ENCODE measurements at regions not wholly inside any gene's neighbourhood (a gene's known extent, or its start where the extent isn't known, plus 50 kb on each side); places are given as distances from the start of the nearest gene placed in this dataset.

GRCh38 chr15:70215951-70216350 is 118.2 kb upstream of the TLE3 start:
- TF ChIP-seq RAD21 (IDR thresholded peaks at IDR 0.05; ENCODE audit: low read length), result no peak
- no peak overlapping the region for H2BK120ac ChIP-seq (ENCODE audit: low read depth, low read length)
- H3K79me1 ChIP-seq (ENCODE audit: low read depth in 1 of 2, low read length in 2 of 2), result no peaks in the 10 kb centered on the region
- no peak overlapping the region for H4K5ac ChIP-seq (ENCODE audit: low read depth, low read length)
- no peaks in the 10 kb centered on the region for H3K9me3 ChIP-seq (ENCODE audit: control insufficient read depth, insufficient read depth, low read length)
- H2BK20ac ChIP-seq (ENCODE audit: low read depth, low read length), result no peak overlapping the region
- no peak overlapping the region for H3K18ac ChIP-seq (ENCODE audit: low read depth, low read length)
- dilution Hi-C loops (cut with HindIII; ENCODE audit: low sequenced_read_pairs, unreplicated experiment) (no loop called here), intact Hi-C loops (cut with micrococcal nuclease) (no loop called here), in situ Hi-C loops (cut with MboI; ENCODE audit: low sequenced_read_pairs) (no loop called here)
- no peaks in the 10 kb centered on the region for H3K4me1 ChIP-seq (ENCODE audit: control insufficient read depth, insufficient read depth, low read length)
- WGBS, 2 experiments (ENCODE audit: extremely low coverage in 2 of 2, insufficient read length in 1 of 2), result 40% methylated on average over 2 of the region's 5 CpGs; no CpG with 5 or more reads in 1 of the 2 experiments
- CTCF ChIA-PET, result no interaction called here
- H4K20me1 ChIP-seq (ENCODE audit: insufficient read depth, low read length), result no peaks in the 10 kb centered on the region
- no peak overlapping the region for H2BK15ac ChIP-seq (ENCODE audit: low read depth, low read length)
- no peak overlapping the region for H2AK5ac ChIP-seq (ENCODE audit: low read depth, low read length)
- no peak overlapping the region for H3K4me2 ChIP-seq (ENCODE audit: low read depth, low read length)
- H3K27ac ChIP-seq (ENCODE audit: insufficient read depth, low read length), result no peak overlapping the region
- no peak overlapping the region for H2AK9ac ChIP-seq (replicated peaks; ENCODE audit: low read depth, low read length, poor library complexity)
- no peak overlapping the region for H3K4ac ChIP-seq (ENCODE audit: low read depth, low read length)
- no peak for DNase-seq
- POLR2A ChIA-PET (ENCODE audit: unreplicated experiment), result no interaction called here
- BruUV-seq (replicated peaks), result no TSS peak
- no peak overlapping the region for H2BK5ac ChIP-seq (ENCODE audit: low read depth, low read length, poor library complexity, severe bottlenecking)
- H3K36me3 ChIP-seq (ENCODE audit: control insufficient read depth, insufficient read depth, low read length), result no peaks in the 10 kb centered on the region
- no peak overlapping the region for H3K14ac ChIP-seq (replicated peaks; ENCODE audit: low read depth, low read length)
- H3K23ac ChIP-seq (ENCODE audit: low read depth, low read length), result no peak overlapping the region
- no peak overlapping the region for H3K4me3 ChIP-seq (ENCODE audit: insufficient read depth, low read depth, low read length)
- H3K27me3 ChIP-seq (ENCODE audit: control insufficient read depth, insufficient read depth, low read length), result peaks cover 64% of the 10 kb centered on the region
- H3K9ac ChIP-seq (ENCODE audit: low read depth, low read length), result no peak overlapping the region
- H3K56ac ChIP-seq (ENCODE audit: extremely low read depth, insufficient read depth, low read length), result no peak overlapping the region
- H4K91ac ChIP-seq (ENCODE audit: insufficient read depth, low read depth, low read length), result no peak overlapping the region
- no peaks in the 10 kb centered on the region for H3K9me1 ChIP-seq (ENCODE audit: insufficient read depth, low read length)
- no peak for ATAC-seq (ENCODE audit: low read depth)
- no peak overlapping the region for H2AFZ ChIP-seq (replicated peaks; ENCODE audit: low read length, poor library complexity)
- no peak overlapping the region for H4K8ac ChIP-seq (ENCODE audit: low read depth in 2 of 2, low read length in 2 of 2)
